HG03460 (cell line): ENCODE measurements at regions not wholly inside any gene's neighbourhood (a gene's known extent, or its start where the extent isn't known, plus 50 kb on each side); places are given as distances from the start of the nearest gene placed in this dataset.
"Not testable (repeated sequence)": the region's sequence is repeated elsewhere in the genome, so short reads cannot be mapped to it uniquely, and the experiment has no call there.

ENCODE experiments used
- ATAC-seq: cut with Tn5 transposase; IDR thresholded peaks from one replicate; pipeline ENCODE4 v1.9.1; 2021; ENCODE audit not compliant: unreplicated experiment

- peak; percentile 78 for ATAC-seq
These were observed 56.6 kb upstream of the GOLGA8N start for GRCh38 chr15:32536507-32537172.

DNA sequence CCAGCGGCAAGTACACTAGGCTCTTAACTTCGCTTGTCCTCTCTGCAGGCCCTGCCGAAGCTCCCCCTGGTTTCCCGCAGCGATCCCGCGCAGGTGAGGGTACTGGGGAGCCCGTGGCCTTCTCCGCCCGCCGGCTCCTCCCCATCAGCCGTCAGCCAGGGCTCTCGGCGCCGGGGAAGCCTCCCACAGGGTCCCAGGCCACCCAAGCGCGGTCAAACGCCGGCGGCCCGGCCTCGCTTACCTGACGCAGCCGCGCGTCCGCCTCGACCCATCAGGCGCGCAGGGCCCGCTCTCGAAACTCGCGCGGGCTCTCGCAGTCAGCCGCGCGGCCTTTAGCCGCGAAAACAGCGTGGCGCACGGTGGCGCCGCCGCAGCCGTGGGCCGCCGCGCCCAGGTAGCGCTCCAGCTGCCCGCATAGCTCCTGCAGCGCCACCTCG is 57.2 kb upstream of the GOLGA8N start:
- ATAC-seq, result peak; percentile 39

- ATAC-seq, result not testable (repeated sequence)
These were observed 57.9 kb upstream of the GOLGA8N start for GRCh38 chr15:32535150-32535898.

DNA sequence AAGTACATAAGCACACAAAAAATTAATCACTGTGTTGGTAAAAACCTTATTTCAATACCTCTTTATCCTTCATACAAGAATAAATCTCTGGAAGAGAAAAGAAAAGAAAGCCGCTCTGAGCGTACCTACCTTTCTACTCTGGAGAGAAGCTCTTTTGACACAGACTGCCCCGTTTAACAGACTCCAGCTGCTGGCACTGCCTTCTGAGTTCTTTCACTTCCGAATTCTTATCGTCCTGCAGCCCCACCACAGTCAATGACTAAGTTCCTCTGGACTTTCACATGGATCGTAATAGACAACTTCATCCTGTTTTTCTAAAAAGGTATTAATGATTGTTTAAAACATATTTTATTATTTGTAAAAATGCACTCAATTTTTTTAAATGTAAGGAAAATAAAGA is 67.5 kb upstream of the GOLGA8O start:
- ATAC-seq, result not testable (repeated sequence)

- not testable (repeated sequence) for ATAC-seq
These were observed 67.0 kb upstream of the GOLGA8O start for GRCh38 chr15:32522421-32522820.

- ATAC-seq, result not testable (repeated sequence)
These were observed 63.5 kb upstream of the GOLGA8O start for GRCh38 chr15:32518976-32519375.

DNA sequence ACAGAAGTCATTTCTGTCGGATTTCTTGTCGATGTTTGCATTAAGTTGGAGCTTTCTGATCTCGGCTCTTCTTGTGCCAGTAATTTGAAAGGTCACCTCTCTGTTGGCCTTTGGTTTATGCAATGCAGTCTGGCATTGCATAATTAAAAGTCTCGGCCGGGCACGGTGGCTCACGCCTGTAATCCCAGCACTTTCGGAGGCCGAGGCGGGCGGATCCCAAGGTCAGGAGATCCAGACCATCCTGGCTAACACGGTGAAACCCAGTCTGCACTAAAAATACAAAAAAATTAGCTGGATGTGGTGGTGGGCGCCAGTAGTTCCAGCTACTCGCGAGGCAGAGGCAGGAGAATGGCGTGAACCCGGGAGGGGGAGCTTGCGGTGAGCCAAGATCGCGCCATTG is 62.6 kb upstream of the GOLGA8O start:
- ATAC-seq, result not testable (repeated sequence)

GRCh38 chr15:32516954-32517353 is 61.5 kb upstream of the GOLGA8O start:
- not testable (repeated sequence) for ATAC-seq

DNA sequence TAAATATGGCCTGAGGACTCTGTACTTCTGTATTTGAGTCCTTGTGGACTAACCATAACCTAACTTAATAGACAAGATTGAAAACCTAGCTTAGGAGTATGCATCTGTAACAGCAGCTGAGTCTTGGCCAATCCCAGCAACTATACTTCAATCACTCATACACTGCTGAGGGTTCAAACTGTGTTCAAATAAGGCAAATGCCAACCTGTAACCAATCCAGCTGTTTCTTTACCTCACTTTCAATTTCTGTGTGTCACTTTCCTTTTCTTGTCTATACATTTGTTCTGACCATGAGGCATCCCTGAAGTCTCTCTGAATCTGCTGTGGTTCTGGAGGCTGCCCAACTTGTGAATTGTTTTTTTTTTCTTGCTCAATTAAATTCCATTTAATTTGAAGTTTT is 57.9 kb upstream of the GOLGA8O start:
- ATAC-seq, result not testable (repeated sequence)

DNA sequence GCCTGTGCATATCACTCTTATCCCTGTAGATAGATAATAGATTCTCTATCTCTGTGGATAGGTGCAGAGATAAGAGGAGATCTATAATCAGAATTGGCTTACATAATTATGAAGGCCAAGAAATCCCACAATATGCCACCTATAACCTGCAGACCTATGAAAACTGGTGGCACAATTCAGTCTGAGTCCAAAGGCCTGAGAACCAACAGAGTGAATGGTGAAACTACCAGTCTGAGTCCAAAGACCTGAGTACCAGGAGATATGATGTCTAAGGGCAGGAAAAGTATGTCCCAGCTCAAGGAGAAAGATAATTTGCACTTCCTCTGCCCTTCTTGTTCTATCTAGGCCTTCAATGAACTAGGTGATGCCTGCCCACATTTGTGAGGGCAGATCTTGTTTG is 54.6 kb upstream of the GOLGA8O start:
- not testable (repeated sequence) for ATAC-seq

DNA sequence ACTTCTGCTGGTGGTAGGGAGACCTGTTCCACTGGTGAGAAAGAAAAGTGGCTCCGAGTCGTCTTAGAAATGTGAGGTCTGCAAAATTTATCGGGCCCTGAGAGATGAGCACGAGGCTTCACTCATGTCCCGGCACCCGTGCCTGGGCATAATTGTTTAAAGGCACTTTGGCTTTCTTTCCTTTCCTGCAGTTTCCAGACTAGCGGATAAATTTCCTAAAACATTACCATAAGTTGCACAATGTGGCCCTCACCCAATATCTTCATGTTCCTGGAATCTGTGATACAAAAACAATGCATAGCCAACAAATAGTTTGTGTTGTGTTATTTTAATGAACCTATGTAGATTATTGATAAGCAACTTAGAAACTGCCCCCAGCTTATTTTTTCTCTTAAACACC is 52.6 kb upstream of the GOLGA8O start:
- not testable (repeated sequence) for ATAC-seq

DNA sequence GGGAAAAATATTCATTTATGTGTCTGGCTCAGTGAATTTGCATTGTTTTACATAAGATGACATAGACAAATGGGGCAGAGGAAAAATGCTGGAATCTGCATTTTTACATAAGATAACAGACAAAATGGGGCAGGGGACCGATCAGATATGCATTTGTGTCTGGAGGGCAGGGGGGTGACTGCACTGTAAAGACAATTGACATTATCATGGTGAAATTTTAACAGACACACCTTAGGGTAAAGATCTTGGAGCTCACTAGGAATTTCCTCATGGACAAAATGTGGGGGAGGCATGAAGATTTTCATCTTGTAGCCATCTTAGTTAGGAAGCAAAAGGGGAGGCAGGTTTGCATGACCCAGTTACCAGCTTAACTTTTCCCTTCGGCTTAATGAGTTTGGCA is 51.4 kb upstream of the GOLGA8O start:
- not testable (repeated sequence) for ATAC-seq

DNA sequence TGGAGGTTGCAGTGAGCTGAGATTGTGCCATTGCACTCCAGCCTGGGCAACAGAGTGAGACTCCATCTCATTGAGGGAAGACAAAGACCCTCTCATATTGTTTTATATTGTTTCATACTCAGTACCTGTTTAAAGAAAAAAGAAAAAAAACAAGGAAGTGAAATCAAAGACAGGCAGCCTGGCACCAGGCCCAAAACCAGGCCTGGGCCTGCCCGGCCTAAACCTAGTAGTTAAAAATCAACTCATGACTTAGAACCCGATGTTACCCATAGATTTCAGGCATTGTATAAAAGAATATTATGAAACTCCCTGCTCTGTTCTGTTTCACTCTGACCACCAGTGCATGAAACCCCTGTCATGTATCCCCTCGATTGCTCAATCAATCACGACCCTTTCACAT is 50.2 kb upstream of the GOLGA8O start:
- ATAC-seq, result not testable (repeated sequence)
